Pulmonary artery endothelial cell (primary cell): ENCODE measurements at regions not wholly inside any gene's neighbourhood (a gene's known extent, or its start where the extent isn't known, plus 50 kb on each side); places are given as distances from the start of the nearest gene placed in this dataset.

ENCODE experiments used
- DNase-seq: peaks from one replicate; pipeline ENCODE4 v3.0.0-alpha.2; 2011; ENCODE audit warnings: low read depth, low spot score

DNA sequence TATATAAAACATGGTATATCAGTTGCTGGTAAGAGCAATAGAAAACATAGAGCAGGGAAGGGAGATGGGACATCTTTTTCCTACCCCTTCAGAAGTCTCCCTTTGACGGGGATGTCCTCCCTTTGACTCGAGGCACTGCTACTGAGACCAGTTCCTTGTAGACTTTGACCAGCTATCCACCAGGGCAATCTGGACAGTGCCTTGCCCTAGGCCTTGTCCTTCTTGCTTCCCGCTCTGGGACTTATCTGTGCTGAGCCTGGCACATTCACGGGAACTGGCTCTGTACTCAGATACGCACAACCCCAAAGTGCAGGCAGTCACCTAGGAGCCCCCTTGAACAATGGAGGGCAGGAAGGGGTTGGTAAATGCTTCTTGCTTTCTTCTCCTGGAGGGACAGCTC lies 116.6 kb upstream of the ANKH start:
- no peak for DNase-seq

DNA sequence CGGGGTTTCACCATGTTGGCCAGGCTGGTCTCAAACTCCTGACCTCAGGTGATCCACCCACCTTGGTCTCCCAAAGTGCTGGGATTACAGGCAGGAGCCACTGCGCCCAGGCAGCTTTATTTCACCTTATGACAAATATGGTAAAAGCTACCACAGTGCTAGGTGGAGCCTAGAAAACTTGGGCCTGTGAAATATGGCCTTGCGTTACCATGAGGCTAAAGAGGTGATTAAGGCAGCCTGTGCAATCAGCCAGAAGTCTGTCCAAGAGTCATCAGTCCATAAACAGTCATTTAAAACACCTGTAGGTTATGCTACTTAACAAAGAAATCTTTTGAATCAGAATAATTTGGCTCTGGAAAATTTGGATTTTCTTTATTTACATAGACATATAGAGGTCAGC lies 114.8 kb upstream of the ANKH start:
- no peak for DNase-seq

DNA sequence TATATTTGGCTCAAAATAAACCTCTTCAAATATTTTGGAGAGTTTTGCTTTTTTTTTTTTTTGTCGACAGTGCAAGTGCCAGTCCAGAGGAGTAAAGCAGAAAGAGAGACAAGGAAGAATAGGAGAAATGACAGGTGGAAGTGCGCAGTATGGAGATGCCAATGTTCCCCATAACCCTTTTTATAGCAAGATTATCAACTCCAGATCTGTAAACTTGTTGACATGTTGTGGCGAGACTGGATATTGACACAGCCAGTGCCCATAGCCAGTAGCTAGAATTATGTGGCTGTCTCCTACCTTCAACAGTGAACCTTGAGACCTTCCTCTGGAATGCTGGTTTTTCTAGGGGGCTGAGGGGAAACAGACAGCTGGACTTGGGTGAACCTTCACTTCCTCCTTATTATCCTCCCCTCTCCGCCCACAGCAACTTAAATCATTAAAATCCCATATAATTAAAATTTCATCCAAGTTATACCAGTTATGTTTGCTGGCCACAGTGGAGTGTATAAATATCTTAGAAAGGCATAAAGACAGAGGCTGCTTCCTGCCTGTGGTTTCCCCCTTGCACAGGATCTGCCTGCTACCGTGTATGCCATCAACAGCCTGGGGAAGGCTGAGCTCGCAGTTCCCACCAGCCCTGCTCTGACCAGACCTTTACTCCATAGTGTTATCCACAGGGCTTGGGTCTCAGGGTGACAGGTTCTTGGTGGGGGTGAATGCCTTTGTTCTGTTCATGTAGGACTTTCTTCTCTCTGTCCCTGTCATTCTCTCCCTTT lies 112.3 kb upstream of the ANKH start:
- no peak for DNase-seq

DNA sequence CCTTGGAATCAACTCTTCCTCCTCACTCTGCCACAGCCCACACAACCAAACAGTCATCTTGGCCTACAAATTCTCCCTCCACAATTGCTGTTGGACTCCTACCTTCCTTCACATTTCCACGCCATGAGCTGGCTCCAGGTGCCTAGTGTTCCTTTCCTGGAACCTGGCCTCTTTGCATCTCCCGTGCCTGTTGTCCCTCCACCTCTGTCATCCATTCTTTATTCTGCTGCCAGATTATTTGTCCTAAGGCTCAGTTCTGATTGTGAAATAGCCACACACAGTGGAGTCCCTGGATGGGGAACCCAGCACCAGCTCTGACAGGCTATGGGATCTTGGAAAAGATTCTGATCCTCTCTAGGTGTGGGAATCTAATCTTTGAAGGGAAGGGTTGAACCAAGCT lies 109.1 kb upstream of the ANKH start:
- DNase-seq: no peak

DNA sequence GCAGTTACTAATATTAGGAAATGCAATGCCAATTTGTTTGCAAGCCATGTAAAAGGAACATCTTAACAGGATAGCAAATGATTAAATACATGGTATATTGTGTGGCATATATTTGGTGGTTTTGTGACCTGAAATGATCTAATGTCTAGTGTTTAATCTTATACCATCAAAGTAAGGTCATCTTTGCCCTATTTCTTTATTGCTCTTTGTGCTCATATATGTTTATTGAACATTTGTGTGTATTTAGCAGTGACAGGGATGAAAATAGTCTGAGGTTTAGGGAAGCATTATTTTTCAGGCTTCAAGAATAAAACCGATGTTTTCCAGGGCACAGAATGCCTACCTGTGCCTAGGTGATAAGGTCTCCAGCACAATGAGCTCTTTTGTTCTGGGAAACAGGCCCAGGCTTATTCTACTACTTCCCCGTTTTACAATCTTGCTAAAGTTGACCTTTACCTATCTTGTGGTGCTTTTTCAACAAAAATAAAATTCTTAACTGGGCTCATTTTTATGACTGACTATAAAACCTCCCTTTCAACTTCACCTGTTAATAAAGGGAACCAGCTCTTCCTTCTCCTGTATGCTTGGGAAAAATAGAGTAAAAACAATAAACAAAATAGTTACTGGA lies 105.6 kb upstream of the ANKH start:
- no peak for DNase-seq

DNA sequence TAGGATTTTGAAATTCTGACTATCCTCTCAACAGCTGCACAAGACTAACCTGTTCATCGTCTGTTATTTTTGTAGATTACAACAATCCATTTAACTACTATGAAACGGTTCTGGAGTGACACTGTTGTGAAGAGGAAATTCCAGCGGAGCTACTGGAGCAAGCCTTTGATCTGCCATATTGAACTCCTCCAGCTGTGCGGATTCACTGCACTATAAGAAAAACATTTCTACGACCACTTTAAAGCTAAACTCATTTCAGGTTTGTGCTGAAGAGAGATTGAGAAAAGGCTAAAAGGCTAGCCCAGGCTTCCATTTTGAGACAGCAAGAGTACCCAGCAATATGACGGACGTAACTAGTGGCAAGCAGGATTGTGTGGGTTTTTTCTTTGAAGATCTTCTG lies 104.9 kb upstream of the ANKH start:
- DNase-seq: no peak

DNA sequence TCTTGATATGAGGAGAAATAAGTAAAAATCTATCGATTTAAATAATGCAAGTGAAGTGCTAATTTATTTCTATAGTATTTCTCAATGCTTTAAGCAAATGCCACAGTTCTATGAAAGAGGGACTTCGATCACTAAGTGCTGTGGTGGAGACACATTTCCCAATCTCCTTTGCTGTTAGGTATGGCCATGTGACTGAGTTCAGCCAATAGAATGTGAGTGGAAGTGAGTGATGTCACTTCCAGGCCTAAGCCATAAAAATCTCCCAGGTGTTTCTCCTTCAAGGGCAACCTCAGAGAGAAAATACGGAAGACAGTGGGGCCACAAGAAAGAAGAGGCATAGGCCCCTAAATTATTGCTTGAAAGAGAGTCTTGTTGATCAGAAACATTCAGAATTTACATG lies 100.3 kb upstream of the ANKH start:
- no peak for DNase-seq

DNA sequence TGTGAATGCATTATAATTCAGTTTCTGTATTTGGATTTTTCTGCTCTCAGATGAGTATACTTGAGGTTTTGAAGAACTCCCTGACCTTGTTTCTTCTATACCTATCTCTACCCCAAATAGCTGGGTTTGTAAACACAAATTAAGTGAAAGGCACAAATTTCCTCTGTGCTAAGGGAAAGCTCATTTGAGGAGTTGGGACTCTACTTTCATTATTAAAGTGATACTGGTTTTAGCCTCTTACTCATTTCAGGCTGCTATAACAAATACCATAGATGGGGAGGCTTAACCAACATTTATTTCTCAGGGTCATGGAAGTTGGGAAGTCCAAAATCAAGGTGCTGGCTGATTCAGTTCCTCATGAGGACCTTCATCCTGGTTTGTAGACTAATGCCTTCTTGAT lies 97.2 kb upstream of the ANKH start:
- no peak for DNase-seq

DNA sequence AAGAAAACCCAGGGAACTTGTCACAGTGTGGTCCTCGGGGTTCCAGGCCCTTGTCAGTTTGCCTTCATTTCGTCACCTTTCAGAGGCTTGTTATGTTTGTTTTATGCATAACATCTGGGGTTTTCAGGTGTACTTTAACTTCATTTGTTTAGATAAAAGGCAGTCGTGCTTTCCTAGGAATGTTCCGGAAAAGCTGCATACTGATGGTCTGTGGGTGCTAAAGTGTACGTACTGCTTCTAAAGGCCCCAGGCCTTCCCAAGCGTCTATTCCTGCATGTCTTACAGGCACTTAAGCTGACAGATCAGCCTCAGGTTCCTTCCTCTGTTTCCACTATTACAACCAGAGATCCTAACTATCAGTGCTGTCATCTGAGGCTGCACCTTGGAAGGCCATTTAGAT lies 95.6 kb upstream of the ANKH start:
- no peak for DNase-seq

DNA sequence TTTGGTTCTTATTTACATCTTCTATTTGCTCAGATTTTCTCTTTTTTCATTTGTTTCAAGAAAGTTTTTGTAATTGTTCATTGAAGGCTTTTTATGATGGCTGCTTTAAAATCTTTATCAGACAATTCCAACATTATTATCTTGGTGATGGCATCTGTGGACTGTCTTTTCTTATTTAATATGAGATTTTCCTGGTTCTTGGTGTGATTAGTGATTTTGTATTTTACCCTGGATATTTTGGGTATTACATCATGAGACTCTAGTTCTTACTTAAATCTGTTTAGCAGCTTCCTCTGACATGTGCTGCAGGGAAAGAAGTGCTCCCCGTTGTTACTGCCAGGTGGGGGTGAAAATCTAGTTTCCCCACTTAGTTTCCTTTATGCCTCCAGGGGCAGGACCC lies 94.2 kb upstream of the ANKH start:
- DNase-seq: no peak

DNA sequence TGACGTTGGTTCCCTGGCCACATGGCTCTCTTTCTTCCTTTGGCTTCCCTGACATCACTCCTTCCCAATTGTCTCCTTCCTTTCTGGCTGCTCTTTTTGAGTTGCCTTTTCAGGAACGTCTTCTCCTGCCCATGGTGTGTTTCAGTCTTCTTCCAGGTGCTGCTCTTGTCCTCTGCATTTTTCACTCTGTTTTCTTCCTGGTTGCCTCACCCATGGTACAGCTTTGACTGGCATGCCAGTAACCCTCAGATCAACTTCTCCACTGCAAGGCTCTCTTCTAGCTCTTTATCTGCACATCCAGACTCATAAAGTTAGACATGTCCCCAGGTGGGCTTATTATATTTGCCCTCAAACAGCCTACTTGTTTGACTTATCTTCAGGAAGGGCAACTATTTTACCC lies 91.0 kb upstream of the ANKH start:
- no peak for DNase-seq

DNA sequence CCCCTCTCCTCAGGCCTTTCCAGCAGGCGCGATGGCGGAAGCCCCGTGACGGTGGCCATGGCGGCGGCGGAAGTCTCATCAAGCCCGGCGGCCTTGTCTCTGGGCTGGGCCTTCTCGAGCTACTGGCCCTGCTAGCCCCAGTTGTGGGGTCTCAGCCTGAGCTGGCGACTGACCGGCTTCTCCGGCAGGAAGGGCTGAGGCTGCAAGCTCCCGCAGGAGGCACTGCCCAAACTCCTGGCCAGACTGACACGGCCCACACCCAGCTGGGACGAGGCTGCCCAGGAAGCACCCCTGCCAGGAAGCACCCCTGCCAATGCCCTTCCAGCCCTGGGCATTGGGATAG lies 88.5 kb upstream of the ANKH start:
- no peak for DNase-seq

DNA sequence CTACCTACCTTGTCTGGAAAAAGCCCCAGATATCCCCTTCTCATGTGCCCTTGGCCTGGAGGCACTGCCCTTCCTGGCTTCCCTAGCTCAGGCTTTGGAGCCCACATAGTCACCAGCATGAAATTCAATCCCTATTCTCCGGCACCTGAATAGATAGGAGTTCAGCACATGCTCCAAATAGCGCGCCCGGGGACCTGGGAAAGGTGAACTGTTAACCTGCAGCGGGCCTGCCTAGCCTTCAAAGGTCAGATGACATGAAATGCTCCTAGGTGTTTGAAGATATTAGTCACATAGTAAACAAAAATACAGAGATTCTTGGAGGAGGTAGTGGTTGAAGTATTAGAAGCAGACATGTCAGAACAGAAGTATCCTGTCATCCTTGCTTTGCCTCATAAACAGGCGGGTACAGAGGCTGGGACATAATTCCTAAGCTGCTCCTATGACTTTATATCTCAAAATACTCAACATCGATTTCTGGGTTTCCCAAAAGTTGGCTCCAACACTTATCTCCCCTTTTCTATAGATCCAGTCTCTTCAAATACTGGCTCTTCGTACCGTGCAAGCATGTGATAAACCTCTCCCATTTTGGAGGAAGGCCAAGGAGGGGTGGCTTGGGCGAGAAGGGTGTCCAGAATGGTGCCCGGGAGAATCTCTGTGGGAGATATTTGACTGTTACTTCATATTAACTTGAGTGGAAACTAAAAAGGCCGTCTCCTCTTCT lies 88.0 kb upstream of the ANKH start:
- no peak for DNase-seq

DNA sequence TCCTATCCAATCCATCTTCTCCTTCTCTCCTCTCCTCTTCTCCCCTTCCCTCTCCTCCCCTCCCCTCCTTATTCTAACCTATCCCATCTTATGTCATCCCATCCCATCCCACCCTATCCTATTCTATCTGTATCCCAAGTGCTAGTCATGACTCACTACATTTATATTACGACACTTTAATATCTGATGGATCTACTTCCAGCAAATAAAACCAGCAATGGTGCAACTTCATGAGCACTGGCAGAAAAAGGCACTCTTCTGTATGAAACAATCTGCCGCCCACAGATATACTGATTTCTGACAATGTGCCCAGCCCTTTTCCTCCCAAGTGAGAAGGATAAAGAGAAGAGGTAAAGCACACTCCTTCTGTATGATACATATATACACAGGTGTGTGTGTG lies 86.6 kb upstream of the ANKH start:
- DNase-seq: no peak

DNA sequence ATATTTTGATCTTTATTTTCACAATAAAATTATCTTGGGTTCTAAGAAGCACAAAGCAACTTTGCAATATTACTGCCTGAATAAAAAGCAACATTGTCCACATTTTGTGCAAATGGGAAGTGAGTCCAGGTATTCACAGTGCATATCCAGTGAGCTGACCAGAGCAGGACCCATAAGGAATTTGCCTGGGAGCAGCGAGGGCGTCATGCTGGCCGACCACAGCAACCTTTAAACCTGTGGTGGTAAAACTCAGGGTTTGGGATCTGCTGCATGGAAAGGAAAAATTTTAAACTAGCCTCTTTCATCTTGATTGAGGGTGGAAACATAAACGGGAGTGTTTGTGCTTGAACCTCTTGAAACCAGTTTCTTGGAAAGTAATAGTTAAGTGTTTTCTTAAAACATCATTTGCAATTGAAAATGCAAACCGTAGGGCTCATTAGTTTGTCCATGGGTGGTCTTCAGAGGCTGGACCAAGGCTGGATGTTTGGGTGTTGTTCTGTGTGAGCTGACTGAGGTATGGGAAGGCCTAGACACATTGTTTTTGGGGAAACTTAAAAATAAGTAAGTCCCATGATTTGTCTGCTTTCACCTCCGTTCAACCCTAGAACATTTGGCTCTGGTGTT lies 85.0 kb upstream of the ANKH start:
- no peak for DNase-seq

DNA sequence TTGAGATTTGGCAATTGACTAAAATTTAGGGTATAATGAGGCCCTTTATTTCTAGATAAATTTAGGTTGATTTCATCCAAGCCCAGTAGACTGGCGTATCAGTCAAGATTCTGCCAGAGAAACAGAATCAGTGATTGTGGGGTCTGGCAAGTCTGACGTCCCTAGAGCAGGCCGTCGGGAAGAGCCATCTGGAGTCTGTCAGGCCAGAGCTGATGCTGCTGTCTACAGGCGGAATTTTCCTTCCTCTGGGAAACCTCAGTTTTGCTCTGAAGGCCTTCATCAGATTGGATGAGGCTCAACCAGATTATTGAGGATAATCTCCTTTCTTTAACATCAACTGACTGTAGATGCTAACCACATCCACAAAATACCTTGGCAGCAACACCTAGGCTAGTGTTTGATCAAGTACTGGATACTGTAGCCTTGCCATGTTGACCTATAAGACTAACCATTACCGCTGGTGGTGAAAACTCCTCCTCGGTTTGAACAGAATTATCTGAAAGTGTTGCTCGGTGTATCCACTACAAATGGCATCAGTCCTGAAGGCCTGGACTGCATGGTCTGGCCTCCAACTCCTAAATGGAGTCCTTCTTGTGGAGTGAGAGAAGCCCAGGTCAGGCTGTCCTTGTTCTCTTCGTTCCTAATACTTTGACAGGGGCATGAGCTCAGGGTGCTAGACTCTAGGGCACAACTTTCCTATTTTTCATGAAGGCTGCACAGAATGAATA lies 83.2 kb upstream of the ANKH start:
- no peak for DNase-seq

DNA sequence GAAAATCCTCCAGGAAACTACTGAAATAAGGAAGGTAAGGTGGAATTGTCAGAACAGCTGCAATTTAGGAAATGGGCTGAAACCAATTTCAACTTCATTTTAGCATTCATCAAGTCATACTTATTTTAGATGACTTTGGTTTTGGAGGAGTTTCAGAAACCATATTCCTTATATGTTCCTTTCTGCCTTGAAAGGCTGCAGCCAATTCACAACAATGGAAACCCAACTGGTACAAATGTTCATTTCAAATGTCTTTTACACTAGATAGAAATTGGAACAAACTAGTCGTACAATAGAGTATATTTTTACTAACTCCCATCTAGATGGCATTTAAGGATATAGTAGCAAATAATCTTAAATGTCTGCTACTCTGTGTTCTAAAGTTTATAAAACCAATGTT lies 82.6 kb upstream of the ANKH start:
- no peak for DNase-seq

DNA sequence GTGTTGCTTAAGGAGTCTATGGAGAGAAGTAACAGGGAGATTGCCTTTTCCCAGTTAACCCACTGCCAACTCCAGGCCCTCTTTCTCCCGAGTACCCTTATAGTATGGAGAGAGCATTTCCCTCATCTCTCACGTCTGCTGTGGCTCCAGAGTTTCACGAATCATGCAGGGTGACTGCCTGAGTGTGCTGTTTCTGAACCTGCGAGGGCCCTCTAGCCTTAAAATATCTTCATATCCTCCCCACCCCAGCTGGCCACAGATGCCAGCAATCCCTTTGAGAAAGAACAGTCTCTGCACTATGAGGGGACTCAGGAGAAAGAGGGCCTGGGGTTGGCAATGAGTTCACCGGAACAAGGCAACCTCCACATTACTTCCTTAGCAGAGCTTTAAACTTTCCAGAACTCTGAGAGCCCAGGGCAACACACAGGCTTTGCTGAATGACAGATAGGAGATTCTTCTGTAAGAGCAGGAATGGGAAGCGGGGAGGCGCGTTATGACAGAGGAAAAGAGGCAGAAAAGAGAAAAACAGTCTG lies 81.6 kb upstream of the ANKH start:
- DNase-seq: no peak

DNA sequence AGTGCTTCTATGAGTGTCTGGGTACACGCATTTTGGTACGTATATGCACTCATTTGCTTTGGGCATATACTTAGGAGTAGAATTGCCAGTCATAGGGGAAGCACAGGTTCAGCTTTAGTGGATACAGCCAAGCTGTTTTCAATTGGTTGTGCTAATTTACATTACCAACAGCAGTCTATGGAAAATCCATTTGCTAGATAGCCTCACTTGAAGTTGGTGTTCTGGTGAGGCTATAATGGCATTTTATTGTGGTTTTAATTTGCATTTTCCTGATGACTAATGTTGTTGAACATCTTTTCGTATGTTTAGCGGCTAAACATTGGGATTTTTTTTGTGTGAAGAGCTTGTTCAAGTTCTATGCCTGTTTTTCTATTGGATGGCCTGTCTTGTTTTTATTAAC lies 76.8 kb upstream of the ANKH start:
- no peak for DNase-seq

DNA sequence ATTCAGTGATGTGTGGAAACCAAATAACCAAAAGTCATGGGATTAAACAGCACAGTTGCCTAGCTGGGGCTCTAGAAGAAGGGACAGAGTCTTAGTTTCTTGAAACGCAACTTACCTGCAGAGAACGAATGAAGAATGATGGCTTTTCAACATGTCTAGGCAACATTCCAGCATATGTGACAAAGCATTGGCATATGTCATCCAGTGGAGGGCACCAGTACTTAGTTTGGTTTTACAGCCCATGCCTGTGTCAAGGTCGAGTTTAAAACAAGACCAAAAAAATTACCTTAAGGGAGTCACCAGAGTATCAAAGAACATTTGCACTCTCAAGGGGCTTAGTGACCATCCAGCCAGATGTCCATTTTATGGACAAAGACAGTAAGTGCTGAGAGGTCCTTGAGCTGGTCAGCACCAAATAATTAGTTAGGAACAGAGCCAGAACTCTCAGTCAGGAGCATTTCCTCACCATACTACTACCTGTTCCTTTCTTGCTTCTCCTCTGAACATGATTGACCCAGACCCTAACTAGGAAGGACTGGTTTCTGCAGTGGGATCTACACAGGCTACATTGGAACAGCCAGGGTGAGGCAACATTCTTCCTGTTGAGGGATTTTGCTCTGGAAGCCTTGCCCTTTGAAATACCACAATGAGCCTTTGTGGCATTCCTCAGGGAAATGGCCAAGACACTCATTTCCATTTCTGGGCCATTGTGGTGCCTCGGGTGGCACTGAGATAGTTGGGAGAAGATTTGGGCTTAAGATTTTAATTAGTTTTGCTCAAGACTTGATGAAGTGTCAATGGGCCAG lies 75.4 kb upstream of the ANKH start:
- no peak for DNase-seq

DNA sequence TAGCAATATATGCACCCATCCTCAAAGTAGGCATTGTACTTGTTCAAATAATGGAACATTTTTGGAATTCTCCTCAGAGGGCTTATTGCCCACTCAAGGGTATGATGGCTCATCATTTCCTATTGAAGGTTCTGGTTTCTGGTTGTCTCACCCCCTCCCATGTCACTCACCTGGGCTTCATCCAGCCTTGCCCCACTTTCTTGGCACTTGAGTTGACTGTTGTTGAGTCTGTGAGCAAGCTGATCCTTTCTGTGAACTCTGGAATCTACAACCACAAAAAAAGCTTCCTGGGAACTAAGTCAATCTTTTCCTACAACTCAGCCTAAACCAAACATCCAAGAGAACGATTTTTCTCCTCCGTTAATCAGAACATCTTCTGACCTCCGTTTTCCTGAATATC lies 73.9 kb upstream of the ANKH start:
- no peak for DNase-seq
